ENCODE measurements at regions not wholly inside any gene's neighbourhood (a gene's known extent, or its start where the extent isn't known, plus 50 kb on each side); places are given as distances from the start of the nearest gene placed in this dataset.

GRCh38 chr5:82522897-82523296, 244.7 kb upstream of the RPS23 start:
- TF ChIP-seq CTCF (IDR thresholded peaks at IDR 0.05): no peak

GRCh38 chr5:82521431-82522051, 243.4 kb upstream of the RPS23 start:
- no peak for TF ChIP-seq CTCF (IDR thresholded peaks at IDR 0.05)

GRCh38 chr5:82519558-82519957, 241.4 kb upstream of the RPS23 start:
- no peak for TF ChIP-seq CTCF (IDR thresholded peaks at IDR 0.05)

GRCh38 chr5:82517544-82518075, 239.5 kb upstream of the RPS23 start:
- no peak for TF ChIP-seq CTCF (IDR thresholded peaks at IDR 0.05)

- no peak for TF ChIP-seq CTCF (IDR thresholded peaks at IDR 0.05)
Measured at GRCh38 chr5:82513738-82514137, 235.6 kb upstream of the RPS23 start.

GRCh38 chr5:82512025-82512424, 233.9 kb upstream of the RPS23 start:
- no peak for TF ChIP-seq CTCF (IDR thresholded peaks at IDR 0.05)

GRCh38 chr5:82511134-82511533, 233.0 kb upstream of the RPS23 start:
- no peak for TF ChIP-seq CTCF (IDR thresholded peaks at IDR 0.05)

- no peak for TF ChIP-seq CTCF (IDR thresholded peaks at IDR 0.05)
Measured at GRCh38 chr5:82509762-82510161, 231.6 kb upstream of the RPS23 start.
